Ascending aorta (tissue), 2 donors: ENCODE measurements at regions not wholly inside any gene's neighbourhood (a gene's known extent, or its start where the extent isn't known, plus 50 kb on each side); places are given as distances from the start of the nearest gene placed in this dataset.
"Not testable (repeated sequence)": the region's sequence is repeated elsewhere in the genome, so short reads cannot be mapped to it uniquely, and the experiment has no call there.

Experiments used
- DNase-seq, 2 donors: peaks; one replicate each; pipeline ENCODE4 v3.0.0-alpha.2; 2019; ENCODE audit warnings: low spot score in 2 of 2
- H3K27ac ChIP-seq, 2 donors: fragments of 200-600 bp; sonication (generic); one replicate each; pipeline ENCODE4 v1.5.1; 2016 to 2017; ENCODE audit warnings: mild to moderate bottlenecking in 1 of 2
- H3K27me3 ChIP-seq: fragments of 200-600 bp; sonication (generic); one replicate; pipeline ENCODE4 v1.5.1; 2017
- H3K36me3 ChIP-seq, 2 donors: fragments of 200-600 bp; sonication (generic); one replicate each; pipeline ENCODE4 v1.5.1; 2016
- H3K4me1 ChIP-seq, 2 donors: fragments of 200-600 bp; sonication (generic); one replicate each; pipeline ENCODE4 v1.5.1; 2016 to 2017; ENCODE audit warnings: mild to moderate bottlenecking in 1 of 2
- H3K4me3 ChIP-seq, 2 donors: fragments of 200-600 bp; sonication (generic); one replicate each; pipeline ENCODE4 v1.5.1; 2016 to 2017; ENCODE audit warnings: mild to moderate bottlenecking in 1 of 2
- H3K9me3 ChIP-seq, 2 donors: fragments of 200-600 bp; sonication (generic); one replicate each; pipeline ENCODE4 v1.5.1; 2016
- CTCF ChIP-seq, 3 experiments: fragments of 200-600 bp in 2 of 3; fragments of 450-650 bp in 1 of 3; sonication (generic) in 2 of 3; IDR thresholded peaks; one replicate each; pipeline ENCODE4 v1.5.1; 2016 to 2019; ENCODE audit warnings: antibody characterized with exemption in 3 of 3, mild to moderate bottlenecking in 1 of 3, moderate library complexity in 1 of 3
- intact Hi-C: fragments of 100-400 bp; cut with DNase I; formaldehyde crosslinking; loops from one replicate; pipeline ENCODE4 v1.15.1; 2023

DNA sequence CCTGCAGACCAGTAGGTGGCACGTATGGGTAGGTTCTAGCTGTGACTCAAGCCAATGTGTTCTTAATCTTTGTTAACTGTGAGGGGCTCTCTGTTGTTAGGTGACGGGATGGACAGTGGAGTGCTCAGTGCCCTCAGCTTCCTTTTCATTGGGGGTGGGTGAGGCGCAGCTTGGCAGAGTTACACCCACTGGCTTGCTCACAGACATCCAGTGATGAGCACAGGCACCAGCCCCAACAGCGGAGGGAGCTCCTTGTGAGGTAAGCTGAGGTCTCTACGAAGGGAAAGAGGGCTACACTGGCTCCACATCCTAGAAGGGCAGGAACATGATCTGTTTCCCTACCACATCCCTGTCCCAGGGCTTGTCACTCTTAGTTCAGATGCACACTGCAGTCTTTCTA, 871.3 kb downstream of the LRRIQ3 start:
- Histone ChIP-seq H3K4me1 (no peaks in the 10 kb centered on the region), H3K4me3 (no peak overlapping the region), H3K9me3 (peaks cover 0 to 8% of the 10 kb centered on the region in 2 donors), H3K36me3 (no peaks in the 10 kb centered on the region), H3K27me3 (no peaks in the 10 kb centered on the region), H3K27ac (no peak overlapping the region)
- TF ChIP-seq CTCF (IDR thresholded peaks at IDR 0.05): no peak
- intact Hi-C loops: no loop called here
- no peak for DNase-seq

DNA sequence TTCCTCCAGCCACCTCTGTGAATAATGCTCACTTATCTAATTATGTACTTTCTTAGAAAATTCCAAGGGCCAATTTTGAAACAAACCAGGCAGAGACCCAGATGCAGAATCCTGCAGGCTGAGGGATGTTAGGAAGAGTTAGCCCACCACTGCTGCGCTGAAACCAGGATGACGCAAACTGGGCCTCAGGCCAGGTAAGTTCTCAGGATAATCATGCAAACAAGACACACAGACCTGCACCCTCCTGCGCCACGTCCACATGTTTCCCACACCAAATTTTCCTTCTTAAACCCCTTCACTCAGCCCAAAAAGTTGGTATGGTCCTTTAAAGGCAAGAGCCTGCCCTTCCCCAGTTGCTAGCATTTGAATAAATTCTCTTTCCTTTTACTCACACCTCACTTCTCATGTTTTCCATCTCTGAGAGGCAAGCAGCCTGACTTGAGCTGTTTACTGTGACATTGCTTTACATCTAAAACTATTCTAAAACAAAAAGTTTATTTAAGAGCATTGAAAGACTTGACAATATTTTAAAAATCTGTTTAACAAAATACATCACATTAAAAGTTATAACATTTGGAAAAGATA, 887.1 kb downstream of the LRRIQ3 start:
- intact Hi-C loops: no loop called here
- no peak for DNase-seq
- no peak for TF ChIP-seq CTCF (IDR thresholded peaks at IDR 0.05)
- no peaks in the 10 kb centered on the region for H3K27me3 ChIP-seq
- no peaks in the 10 kb centered on the region for H3K4me1 ChIP-seq
- no peak overlapping the region for H3K27ac ChIP-seq
- no peak overlapping the region for H3K4me3 ChIP-seq
- H3K36me3 ChIP-seq: no peaks in the 10 kb centered on the region
- no peaks in the 10 kb centered on the region for H3K9me3 ChIP-seq

DNA sequence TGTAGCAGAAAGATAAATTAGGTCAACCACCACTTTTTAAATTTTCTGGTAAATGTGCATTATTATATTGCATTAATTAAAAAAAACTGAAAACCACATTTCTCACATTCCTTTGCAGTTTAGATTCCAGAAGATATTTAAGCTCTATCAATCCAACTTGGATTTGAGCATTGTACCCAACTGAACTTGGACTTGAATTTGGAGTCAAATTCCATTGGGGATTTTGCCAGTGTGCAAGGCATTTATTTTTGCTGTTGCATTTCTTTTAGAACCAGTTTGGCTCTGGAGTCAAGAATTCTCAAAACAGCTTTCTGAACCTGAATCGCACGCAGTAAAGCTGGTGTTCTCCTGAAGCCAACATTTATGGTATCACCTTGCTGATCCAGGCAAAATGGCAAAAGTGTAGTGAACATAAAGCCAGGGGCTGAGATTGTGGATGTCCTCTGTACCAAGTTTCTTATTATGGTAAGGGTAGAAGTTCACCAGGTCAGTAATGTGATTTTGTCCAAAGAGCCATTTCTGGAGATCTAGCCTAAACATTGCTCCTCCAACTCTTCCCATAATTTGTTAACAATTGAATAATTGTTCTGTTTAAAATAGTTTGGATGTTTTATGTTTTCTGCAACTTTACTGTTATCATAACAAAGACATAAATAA, 890.9 kb downstream of the LRRIQ3 start:
- DNase-seq: no peak
- Histone ChIP-seq H3K4me3 (no peak overlapping the region), H3K27me3 (no peaks in the 10 kb centered on the region), H3K4me1 (no peaks in the 10 kb centered on the region), H3K36me3 (no peaks in the 10 kb centered on the region), H3K9me3 (no peaks in the 10 kb centered on the region), H3K27ac (no peak overlapping the region)
- no peak for TF ChIP-seq CTCF (IDR thresholded peaks at IDR 0.05)
- intact Hi-C loops: no loop called here

DNA sequence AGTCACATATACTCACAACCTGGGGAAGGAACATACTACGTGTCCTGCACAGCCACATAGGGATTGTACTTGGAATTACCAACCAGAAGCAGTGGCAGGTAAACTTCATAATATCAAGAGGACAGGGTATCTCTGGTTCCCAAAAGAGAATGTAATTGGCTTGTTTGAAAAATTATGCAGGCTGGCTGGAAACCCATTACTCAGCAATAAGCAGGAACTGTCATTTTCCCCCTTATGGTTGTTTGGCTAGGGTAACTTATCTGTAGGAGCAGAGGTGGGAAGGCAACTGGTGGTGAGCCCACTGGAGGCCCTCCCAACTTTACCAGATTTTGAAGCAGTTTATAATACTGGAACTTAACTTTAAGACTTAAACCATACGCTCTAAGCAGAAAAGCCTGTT, 924.1 kb downstream of the LRRIQ3 start:
- Histone ChIP-seq H3K36me3 (no peaks in the 10 kb centered on the region), H3K27ac (no peak overlapping the region), H3K4me1 (no peaks in the 10 kb centered on the region), H3K9me3 (no peaks in the 10 kb centered on the region), H3K4me3 (no peak overlapping the region), H3K27me3 (no peaks in the 10 kb centered on the region)
- intact Hi-C loops: no loop called here
- no peak for TF ChIP-seq CTCF (IDR thresholded peaks at IDR 0.05)
- no peak for DNase-seq

DNA sequence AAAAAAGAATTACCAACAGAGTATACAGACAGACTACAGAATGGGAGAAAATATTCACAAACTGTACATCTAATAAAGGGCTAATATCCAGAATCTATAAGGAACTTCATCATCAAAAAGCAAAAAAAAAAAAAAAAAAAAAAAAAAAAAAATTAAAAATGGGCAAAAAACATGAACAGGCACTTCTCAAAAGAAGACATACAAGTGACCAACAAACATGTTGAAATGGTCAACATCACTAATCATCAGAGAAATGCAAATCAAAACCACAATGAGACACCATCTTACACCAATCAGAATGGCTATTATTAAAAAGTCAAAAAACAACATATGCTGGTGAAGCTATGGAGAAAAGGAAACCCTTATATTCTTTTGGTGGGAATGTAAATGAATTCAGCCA, 952.8 kb downstream of the LRRIQ3 start:
- H3K4me1 ChIP-seq, intact Hi-C loops, H3K27ac ChIP-seq, H3K27me3 ChIP-seq, H3K36me3 ChIP-seq, H3K4me3 ChIP-seq, DNase-seq: not testable (repeated sequence)
- peaks cover 3 to 29% of the 10 kb centered on the region in 2 donors for H3K9me3 ChIP-seq

DNA sequence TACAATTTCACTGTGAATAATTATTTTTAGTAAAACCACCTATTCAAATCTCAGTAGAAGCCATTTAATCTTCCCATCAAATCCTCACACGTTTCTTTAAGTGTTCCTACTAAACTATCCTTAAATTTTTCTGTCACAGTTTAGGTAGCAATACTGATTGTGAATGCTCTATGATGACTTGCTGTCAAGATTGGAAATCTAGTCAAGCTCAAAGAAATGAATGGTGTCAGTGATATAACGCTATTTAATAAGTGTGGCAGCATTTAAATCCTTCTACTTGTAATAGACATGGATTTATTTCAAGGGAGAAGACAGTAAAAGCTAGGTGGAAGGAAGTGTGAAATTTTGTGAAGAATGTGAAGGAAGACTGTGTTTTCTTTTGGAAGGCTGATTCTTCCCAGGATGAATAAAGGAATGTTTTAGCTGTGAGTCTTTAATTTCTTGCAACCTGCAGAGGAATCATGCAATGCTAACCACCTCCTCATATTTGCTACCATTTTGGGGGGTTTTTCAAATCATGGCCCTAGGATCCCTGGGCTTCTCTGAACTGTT, 936.7 kb upstream of the NEGR1 start:
- no peaks in the 10 kb centered on the region for H3K4me1 ChIP-seq
- no peaks in the 10 kb centered on the region for H3K36me3 ChIP-seq
- no peaks in the 10 kb centered on the region for H3K27me3 ChIP-seq
- no peak overlapping the region for H3K27ac ChIP-seq
- no peak for DNase-seq
- H3K9me3 ChIP-seq: peaks cover 0 to 7% of the 10 kb centered on the region in 2 donors
- no peak overlapping the region for H3K4me3 ChIP-seq
- TF ChIP-seq CTCF (IDR thresholded peaks at IDR 0.05): no peak
- intact Hi-C loops: no loop called here
